Ovary (tissue), 3 donors: ENCODE measurements at regions not wholly inside any gene's neighbourhood (a gene's known extent, or its start where the extent isn't known, plus 50 kb on each side); places are given as distances from the start of the nearest gene placed in this dataset.

Experiments used
- POLR2A ChIP-seq: fragments of 450-650 bp; IDR thresholded peaks from one replicate; pipeline ENCODE4 v1.6.1; 2017; ENCODE audit warnings: antibody characterized with exemption, mild to moderate bottlenecking, moderate library complexity
- TF ChIP-seq, protein P1 (sequence below), 3 donors: fragments of 450-650 bp in 2 of 3; fragments of 200-600 bp in 1 of 3; IDR thresholded peaks; one replicate each; pipeline versions ENCODE4 v1.5.1 to v1.8.0; 2016 to 2022; ENCODE audit warnings: antibody characterized with exemption in 3 of 3, mild to moderate bottlenecking in 1 of 3
- donor health status: DM: no; HTN: no; CAD: no.

DNA sequence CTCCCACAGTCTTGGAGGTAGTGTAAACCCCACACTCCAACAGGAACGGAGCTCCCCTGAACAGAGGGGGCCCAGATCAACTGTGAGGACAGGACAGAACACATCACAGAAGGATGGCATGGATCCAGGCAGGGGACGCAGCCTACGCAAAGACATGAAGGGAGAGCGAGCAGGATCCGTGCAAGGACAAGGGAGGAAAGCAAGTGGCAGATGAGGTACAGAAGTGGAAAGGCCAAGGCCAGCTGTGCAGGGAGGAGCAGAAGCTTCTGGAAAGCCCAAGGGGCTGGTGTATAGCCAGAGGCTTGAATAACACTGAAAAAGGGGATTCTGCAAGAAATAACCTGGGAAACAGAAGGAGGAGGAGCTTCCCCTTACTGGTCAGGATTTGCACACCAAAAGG, 81.2 kb downstream of the SIPA1L2 start:
- TF ChIP-seq, protein P1, sequence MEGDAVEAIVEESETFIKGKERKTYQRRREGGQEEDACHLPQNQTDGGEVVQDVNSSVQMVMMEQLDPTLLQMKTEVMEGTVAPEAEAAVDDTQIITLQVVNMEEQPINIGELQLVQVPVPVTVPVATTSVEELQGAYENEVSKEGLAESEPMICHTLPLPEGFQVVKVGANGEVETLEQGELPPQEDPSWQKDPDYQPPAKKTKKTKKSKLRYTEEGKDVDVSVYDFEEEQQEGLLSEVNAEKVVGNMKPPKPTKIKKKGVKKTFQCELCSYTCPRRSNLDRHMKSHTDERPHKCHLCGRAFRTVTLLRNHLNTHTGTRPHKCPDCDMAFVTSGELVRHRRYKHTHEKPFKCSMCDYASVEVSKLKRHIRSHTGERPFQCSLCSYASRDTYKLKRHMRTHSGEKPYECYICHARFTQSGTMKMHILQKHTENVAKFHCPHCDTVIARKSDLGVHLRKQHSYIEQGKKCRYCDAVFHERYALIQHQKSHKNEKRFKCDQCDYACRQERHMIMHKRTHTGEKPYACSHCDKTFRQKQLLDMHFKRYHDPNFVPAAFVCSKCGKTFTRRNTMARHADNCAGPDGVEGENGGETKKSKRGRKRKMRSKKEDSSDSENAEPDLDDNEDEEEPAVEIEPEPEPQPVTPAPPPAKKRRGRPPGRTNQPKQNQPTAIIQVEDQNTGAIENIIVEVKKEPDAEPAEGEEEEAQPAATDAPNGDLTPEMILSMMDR (IDR thresholded peaks at IDR 0.05), result no peak
- TF ChIP-seq POLR2A, result no peak
